ENCODE measurements at regions not wholly inside any gene's neighbourhood (a gene's known extent, or its start where the extent isn't known, plus 50 kb on each side); places are given as distances from the start of the nearest gene placed in this dataset.

GRCh38 chrX:25537699-25538098 is 521.9 kb upstream of the ARX start:
- Mint-ChIP-seq H3K4me3 (no peak overlapping the region), H3K4me1 (ENCODE audit: low read depth) (no peaks in the 10 kb centered on the region), H3K9me3 (no peaks in the 10 kb centered on the region), H3K36me3 (ENCODE audit: low read depth) (no peaks in the 10 kb centered on the region), H3K27ac (no peak overlapping the region), H3K27me3 (no peaks in the 10 kb centered on the region)
- TF ChIP-seq CTCF (IDR thresholded peaks at IDR 0.05) = no peak
- ATAC-seq = no peak
- DNase-seq = no peak
- intact Hi-C loops (cut with micrococcal nuclease) = no loop called here
- ChIA-PET POLR2A (no interaction called here), CTCF (no interaction called here)

GRCh38 chrX:25544641-25545040 is 528.9 kb upstream of the ARX start:
- no peak for TF ChIP-seq CTCF (IDR thresholded peaks at IDR 0.05)
- ATAC-seq (no peak), DNase-seq (no peak)
- Mint-ChIP-seq H3K27ac (no peak overlapping the region), H3K36me3 (ENCODE audit: low read depth) (no peaks in the 10 kb centered on the region), H3K4me3 (no peak overlapping the region), H3K9me3 (no peaks in the 10 kb centered on the region), H3K4me1 (ENCODE audit: low read depth) (no peaks in the 10 kb centered on the region), H3K27me3 (no peaks in the 10 kb centered on the region)
- intact Hi-C loops (cut with micrococcal nuclease) = no loop called here
- ChIA-PET POLR2A (no interaction called here), CTCF (no interaction called here)

GRCh38 chrX:25548811-25549210 is 533.0 kb upstream of the ARX start:
- H3K36me3 Mint-ChIP-seq (ENCODE audit: low read depth) = no peaks in the 10 kb centered on the region
- H3K27me3 Mint-ChIP-seq = no peaks in the 10 kb centered on the region
- ChIA-PET POLR2A (no interaction called here), CTCF (no interaction called here)
- no peaks in the 10 kb centered on the region for H3K4me1 Mint-ChIP-seq (ENCODE audit: low read depth)
- ATAC-seq (no peak), DNase-seq (no peak)
- H3K4me3 Mint-ChIP-seq = no peak overlapping the region
- no peaks in the 10 kb centered on the region for H3K9me3 Mint-ChIP-seq
- TF ChIP-seq CTCF (IDR thresholded peaks at IDR 0.05) = no peak
- H3K27ac Mint-ChIP-seq = no peak overlapping the region
- intact Hi-C loops (cut with micrococcal nuclease) = no loop called here

- H3K36me3 Mint-ChIP-seq (ENCODE audit: low read depth) = no peaks in the 10 kb centered on the region
- intact Hi-C loops (cut with micrococcal nuclease) = no loop called here
- no peaks in the 10 kb centered on the region for H3K9me3 Mint-ChIP-seq
- TF ChIP-seq CTCF (IDR thresholded peaks at IDR 0.05) = no peak
- ChIA-PET POLR2A (interaction anchor here (0.6 kb wide), 1 partner anchor 1886 kb away, joined by 3 read pairs; no protein-coding TSS in a partner anchor), CTCF (interaction anchor here (1.3 kb wide), 1 partner anchor 9 kb away, joined by 4 read pairs; no protein-coding TSS in a partner anchor)
- no peak for DNase-seq
- no peaks in the 10 kb centered on the region for H3K4me1 Mint-ChIP-seq (ENCODE audit: low read depth)
- H3K4me3 Mint-ChIP-seq = no peak overlapping the region
- no peak overlapping the region for H3K27ac Mint-ChIP-seq
- no peak for ATAC-seq
- no peaks in the 10 kb centered on the region for H3K27me3 Mint-ChIP-seq
Observed at GRCh38 chrX:25555521-25555920, 539.8 kb upstream of the ARX start.

GRCh38 chrX:25558137-25558536 is 542.4 kb upstream of the ARX start:
- ATAC-seq = no peak

More at GRCh38 chrX:25558137-25558536, 542.4 kb upstream of the ARX start:
- POLR2A ChIA-PET = no interaction called here
- Mint-ChIP-seq H3K27ac (no peak overlapping the region), H3K4me1 (ENCODE audit: low read depth) (no peaks in the 10 kb centered on the region), H3K9me3 (no peaks in the 10 kb centered on the region), H3K27me3 (no peaks in the 10 kb centered on the region), H3K4me3 (no peak overlapping the region), H3K36me3 (ENCODE audit: low read depth) (no peaks in the 10 kb centered on the region)
- CTCF ChIA-PET = no interaction called here
- no peak for TF ChIP-seq CTCF (IDR thresholded peaks at IDR 0.05)
- no peak for DNase-seq
- intact Hi-C loops (cut with micrococcal nuclease) = no loop called here
